ENCODE measurements at regions not wholly inside any gene's neighbourhood (a gene's known extent, or its start where the extent isn't known, plus 50 kb on each side); places are given as distances from the start of the nearest gene placed in this dataset.
"Not testable (repeated sequence)": the region's sequence is repeated elsewhere in the genome, so short reads cannot be mapped to it uniquely, and the experiment has no call there.

DNA sequence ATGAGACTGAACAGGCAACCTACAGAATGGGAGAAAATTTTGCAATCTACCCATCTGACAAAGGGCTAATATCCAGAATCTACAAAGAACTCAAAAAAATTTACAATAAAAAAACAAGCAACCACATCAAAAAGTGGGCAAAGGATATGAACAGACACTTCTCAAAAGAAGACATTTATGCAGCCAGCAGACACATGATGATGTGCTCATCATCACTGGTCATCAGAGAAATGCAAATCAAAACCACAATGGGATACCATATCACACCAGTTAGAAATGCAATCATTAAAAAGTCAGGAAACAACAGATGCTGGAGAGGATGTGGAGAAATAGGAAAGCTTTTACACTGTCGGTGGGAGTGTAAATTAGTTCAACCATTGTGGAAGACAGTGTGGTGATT, 51.7 kb upstream of the PAXBP1 start:
- not testable (repeated sequence) for DNase-seq (ENCODE audit: low read depth in 2 of 3, low spot score in 2 of 3)

DNA sequence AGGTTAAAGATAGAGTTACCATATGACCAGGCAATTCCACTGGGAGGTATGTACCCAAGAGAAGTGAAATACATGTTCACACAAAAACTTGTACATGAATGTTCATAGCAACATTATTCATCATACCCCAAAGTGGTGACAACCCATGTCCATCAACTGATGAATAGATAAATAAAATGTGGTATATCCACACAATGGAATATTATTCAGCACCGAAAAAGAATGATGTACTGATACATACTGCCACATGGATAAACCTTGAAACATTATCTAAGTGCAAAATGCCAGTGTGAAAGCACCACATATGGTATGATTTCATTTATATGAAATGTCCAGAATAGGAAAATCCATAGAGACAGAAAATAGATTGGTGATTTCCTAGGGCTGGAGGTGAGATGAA, 53.4 kb upstream of the PAXBP1 start:
- DNase-seq (ENCODE audit: low read depth in 2 of 3, low spot score in 2 of 3) = no peak

DNA sequence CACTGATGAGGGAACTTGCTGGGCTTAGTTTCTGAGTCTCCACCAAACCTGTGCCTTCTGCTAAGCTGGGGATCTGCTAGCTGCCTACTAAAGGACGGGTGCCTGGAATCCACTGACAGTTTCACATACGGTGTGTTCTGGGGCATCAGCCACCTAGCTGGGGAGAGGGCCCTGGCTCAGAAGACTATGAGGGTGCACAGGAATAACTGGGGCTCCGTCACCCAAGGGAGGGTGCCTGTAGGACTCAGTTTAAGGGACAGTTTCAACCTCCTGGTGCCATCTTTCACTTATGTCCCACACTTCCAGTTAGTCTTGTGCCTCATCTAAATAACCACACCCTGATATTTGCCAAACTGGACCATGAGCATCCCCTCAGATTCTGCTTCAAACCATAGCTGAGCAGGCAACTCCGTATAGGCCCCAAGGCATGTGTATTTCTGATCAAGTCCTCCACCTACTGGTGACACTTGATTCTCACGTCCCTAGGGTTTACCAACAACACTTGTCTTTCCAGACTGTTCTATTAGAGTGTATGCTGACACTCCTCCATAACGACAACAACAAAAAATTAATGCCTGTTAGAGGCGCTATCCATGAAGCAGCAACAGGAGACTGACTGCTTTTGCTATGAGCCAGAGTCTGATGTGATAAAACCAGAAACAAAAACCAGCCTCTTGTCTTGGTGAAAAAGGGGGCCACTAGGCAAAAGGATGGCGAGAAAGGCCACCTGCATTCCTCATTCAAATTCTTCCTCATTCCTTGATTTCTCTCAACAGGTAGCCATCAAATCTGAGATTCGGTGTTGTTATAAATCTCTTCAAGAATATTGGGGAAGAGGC, 55.0 kb upstream of the PAXBP1 start:
- no peak for DNase-seq (ENCODE audit: low read depth in 2 of 3, low spot score in 2 of 3)

DNA sequence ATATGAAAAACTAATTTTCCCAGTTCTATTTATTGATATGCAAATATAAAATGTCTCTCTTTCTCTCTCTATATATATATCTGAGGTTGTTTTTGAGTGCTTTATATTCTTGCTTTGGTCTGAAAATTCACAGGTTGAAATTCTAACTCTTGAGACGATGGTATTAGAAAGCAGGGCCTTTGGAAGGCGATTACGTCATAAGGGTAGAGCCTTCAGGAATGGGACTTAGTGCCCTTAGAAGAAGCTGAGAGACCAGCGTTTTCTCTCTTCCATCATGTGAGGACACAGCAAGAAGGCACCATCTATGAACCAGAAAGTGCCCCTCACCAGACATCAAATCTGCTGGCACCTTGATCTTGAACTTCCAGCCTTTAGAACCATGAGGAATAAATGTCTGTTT, 57.4 kb upstream of the PAXBP1 start:
- DNase-seq (ENCODE audit: low read depth in 2 of 3, low spot score in 2 of 3) = no peak

DNA sequence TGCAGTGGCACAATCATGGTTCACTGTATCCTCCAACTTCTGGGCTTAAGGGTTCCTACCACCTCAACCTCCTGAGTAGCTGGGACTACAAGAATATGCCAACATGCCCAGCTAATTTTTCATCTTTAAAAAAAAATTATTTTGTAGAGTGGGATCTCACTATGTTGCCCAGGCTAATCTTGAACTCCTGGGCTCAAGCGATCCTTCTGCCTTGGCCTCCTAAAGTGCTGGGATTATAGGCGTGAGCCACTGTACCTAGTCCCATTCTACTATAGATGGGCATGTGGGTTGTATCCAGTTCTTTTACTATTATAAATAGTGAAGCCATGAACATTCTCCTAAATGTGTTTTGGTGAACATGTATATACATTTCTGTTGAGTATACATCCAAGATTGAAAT, 57.9 kb upstream of the PAXBP1 start:
- DNase-seq (ENCODE audit: low read depth in 2 of 3, low spot score in 2 of 3) = no peak

DNA sequence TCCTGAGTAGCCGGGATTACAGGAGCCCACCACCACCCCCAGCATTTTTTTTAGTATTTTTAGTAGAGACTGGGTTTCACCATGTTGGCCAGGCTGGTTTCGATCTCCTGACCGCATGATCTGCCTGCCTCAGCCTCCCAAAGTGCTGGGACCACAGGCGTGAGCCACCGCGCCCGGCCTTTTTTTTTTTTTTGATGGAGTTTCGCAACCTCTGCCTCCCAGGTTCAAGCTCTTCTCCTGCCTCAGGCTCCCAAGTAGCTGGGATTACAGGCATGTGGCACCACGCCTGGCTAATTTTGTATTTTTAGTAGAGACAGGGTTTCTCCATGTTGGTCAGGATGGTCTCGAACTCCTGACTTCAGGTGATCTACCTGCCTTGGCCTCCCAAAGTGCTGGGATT, 60.2 kb upstream of the PAXBP1 start:
- DNase-seq (ENCODE audit: low read depth in 2 of 3, low spot score in 2 of 3) = not testable (repeated sequence)

DNA sequence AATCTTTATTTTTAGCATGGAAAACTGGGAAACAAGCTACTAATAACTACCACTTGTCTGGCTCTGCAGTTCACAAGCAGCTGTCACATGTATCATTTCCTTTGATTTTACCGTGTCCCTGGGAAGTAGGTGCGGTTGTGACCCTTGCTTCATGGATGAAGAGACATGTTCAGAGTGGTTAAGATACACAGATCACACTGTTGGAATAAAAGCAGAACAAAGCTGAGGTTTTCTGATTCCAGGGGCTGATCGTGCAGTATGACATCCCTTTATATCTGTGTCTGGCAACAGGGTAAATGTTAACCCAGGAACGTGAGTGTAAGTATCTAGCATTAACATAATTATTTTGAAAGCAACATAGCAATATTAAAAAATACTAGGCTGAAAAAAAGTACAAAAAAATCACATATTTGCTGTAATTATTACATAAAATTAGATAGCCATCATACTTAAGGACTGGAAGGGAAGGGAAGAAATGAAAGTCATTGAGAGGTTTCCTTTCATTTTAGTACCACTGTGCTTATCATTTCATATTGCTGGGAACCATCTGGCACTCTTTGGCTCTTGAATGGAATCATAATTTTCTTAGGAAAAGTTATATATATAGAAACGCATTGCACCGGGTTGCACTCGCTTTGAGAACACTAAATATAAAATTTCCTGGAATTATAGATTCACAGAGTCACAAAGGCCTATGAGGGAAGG, 62.8 kb upstream of the PAXBP1 start:
- DNase-seq (ENCODE audit: low read depth in 2 of 3, low spot score in 2 of 3) = no peak

DNA sequence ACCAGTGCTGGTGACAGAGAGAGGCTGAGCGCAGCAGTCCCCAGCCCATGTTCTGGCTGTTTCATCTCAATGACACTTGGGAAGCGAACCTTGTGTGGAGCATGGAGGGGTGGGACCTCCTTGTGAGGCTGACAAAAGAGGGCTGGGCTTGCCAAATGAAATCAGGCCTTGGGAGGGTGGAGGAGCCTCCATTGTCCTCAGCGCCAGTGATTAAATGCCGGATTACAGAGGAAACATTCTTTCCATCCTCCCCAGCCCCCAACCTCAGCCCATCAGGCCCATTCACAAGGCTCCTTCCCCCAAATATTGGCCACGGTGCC, 63.3 kb upstream of the PAXBP1 start:
- no peak for DNase-seq (ENCODE audit: low read depth in 2 of 3, low spot score in 2 of 3)

DNA sequence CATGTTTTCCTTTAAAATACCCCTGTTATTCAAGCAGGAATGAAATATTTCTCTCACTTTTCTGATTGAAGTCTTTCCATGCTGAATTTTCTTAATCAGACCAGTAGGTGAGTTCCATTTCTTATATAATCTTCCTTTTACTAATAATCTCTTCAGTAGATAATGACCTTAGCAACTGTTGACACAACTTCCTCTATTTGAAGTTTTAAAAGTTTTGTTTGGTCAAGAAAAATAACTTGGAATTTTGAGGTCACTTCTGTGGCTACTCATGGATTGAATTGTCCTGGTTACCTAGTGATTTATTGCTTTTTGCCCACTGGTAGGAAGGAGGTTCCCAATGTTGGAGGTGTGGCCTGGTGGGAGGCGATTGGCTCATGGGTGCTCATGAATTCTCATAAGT, 70.6 kb upstream of the PAXBP1 start:
- DNase-seq (ENCODE audit: low read depth in 2 of 3, low spot score in 2 of 3) = no peak

DNA sequence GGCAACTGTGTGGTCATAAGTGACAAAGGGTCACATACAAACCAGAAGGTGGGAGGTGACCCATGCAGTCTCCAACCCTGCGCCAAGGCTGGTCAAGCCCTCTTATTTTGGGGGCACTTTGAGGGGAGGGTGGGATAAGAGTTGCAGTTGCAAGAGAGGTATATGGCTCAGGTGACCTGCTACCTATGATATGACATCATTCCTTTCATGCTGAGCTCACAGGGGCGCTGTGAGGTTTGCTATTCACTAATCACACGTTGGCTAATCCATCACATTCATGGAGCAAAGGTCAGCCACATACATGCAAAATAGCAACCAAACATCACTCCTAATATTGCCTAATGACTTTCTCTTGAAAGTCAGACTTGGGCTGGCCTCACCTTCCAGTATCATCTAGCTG, 72.0 kb upstream of the PAXBP1 start:
- DNase-seq (ENCODE audit: low read depth in 2 of 3, low spot score in 2 of 3) = no peak

DNA sequence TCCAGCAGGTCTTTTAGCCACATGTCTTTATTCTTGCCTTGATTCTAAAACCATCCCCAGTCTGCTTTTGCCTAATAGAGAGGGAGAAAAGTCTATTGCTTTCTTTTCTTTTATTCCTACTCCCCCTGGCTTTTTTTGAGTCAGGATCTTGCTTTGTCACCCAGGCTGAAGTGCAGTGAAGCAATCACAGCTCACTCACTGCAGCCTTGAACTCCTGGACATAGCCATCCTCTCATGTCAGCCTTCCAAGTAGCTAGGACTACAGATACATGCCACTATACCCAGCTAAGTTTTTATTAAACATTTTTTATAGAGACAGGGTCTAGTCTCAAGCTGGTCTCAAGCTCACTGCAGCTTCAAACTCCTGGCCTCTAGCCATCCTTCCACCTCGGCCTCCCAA, 72.5 kb upstream of the PAXBP1 start:
- no peak for DNase-seq (ENCODE audit: low read depth in 2 of 3, low spot score in 2 of 3)

DNA sequence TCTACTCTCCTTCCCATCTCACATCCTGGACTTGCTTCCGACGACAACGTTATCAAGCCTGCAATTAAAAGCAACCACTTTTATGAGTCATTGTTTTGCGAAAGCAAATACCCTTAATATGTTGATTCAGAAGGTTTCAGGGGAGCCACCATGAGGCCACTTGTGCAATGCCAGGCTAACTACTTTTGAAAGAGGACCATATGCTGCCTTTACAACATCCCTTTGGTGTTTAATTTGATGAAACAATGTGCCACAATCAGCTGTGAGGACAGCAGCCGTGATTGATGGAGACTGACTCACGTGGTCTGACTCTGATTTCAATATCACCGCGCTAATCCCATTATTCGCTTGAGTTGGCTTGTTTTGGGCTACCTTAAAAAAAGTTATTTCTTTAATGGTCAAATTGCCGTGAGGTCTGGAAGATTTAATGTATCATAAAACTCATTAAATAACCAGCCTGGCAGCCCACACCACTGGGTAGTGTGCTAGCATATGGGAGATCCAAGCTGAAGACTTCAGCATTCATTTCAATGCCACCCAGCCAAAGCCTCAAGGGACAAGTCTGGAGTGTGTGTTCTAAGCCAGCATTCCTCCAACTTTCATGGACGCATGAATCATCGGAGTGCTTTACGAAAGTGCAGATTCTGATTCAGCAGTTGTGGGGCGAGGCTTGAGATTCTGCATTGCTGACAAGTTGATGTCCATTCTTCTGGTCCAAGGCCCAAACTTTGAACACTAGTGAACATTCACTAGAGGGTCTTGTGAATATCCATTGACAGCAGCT, 73.3 kb upstream of the PAXBP1 start:
- DNase-seq (ENCODE audit: low read depth in 2 of 3, low spot score in 2 of 3) = no peak

DNA sequence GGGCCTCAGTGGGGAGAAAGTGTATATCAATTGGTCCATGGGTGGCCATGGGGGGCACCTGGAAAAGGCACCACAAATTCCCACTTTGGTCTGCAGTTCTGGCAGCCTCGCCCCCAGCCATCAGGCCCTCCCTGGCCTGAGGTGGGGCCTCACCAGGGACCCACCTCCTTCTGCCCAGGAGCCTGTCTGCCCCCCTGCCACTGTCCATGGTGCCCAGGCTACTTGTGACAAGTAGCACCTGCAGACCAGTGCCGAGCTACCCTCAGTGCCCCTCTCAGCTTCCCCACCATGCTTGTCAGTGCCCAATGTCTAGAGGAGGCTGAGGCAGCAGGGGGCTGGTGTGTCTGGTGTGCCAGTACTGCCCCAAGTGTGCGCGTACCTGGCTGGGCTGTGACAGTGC, 87.1 kb upstream of the PAXBP1 start:
- DNase-seq (ENCODE audit: low read depth in 2 of 3, low spot score in 2 of 3) = no peak

DNA sequence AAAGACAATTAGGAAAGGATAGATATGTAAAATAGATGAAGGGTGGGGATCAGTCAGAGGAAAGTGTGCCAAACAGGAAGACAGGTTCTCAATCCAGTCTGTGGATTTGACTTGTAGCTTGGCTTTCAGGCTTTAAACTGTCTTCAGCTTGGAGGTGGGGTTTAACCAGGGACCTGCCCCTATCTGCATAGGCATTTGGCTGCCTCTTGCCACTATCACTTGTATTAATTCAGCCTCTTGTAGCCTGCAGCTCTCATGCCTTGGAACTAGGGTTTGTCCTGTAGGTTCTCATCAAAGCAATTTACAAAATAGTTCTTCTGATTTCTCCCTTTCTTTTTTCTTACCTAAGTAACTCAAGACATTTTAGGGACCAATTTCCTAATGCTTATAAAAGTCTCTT, 88.8 kb upstream of the PAXBP1 start:
- DNase-seq (ENCODE audit: low read depth in 2 of 3, low spot score in 2 of 3) = no peak

DNA sequence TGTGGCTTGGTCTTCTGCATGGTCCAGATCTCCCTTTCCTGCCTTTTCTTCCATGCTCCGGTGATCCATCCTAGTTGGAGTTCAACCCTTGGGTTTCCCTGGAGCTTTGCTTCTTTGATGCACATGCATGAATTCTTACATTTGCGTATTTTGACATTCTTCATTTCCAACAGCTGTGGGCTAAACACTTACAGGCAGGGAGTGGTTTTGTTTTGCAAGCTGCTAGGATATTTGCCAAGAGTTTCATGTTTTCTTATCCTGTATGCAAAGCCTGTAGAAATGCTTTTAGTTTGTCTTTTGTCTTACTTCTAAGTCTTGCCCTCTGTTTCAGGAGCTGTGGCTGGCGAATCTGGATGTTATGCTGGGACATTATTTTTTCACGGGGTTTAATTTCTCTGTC, 90.3 kb upstream of the PAXBP1 start:
- no peak for DNase-seq (ENCODE audit: low read depth in 2 of 3, low spot score in 2 of 3)

DNA sequence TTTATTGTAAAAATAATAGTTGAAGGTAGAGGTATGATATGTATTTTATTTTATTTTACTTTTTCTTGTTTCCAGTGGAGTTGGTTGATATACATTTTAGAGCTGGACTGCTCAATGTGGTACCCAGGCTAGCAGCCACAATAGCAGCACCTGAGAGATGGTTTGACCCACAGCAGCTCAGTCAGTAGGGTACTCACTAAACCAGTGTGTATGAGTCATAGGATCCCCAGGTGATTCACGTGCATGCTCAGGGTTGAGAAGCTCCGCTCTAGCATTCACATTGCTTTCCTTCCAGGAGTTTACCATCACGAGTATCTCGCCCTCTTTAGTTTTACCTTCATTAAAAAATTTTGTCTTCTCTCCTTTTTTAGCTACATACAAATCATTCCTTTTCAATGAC, 96.0 kb upstream of the PAXBP1 start:
- no peak for DNase-seq (ENCODE audit: low read depth in 2 of 3, low spot score in 2 of 3)

DNA sequence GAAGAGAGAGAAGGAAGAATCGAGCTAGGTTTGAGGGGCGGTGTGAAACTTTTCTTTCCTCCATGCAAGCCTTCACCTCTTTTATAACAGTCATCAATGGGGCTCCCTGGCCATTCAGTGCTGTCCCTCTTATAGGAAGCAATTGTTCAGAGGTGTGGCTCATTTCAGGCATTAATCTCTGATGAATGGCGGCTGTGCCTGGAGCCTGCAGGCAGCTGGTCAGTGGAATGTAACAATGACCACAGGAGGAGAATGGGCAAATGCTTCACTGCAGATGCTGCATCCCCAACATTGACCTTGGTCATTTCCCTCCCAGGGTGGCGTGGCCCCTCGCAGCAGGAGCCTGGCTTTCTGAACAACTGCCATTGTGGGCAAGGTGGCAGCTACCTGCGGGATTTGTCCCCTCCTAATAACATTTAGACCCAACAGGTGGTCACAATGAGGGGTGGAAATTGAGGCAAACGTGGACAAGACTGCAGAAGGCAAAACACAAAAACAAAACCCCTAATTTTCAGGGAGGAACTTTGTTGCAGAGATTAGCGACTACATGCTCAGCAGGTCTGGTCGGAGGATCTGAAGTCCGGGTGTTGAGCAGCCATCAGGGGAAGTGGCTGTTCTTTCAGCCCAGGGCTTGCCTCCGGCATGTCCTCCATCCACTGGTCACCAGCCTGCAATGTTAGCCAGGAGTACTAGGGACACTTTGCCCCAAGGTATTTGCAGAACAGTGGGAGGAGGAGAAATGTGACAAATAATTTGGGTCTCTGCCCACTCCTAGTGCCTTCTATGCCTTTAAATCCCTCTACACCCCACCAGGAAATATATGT, 97.3 kb upstream of the PAXBP1 start:
- DNase-seq (ENCODE audit: low read depth in 2 of 3, low spot score in 2 of 3) = no peak

DNA sequence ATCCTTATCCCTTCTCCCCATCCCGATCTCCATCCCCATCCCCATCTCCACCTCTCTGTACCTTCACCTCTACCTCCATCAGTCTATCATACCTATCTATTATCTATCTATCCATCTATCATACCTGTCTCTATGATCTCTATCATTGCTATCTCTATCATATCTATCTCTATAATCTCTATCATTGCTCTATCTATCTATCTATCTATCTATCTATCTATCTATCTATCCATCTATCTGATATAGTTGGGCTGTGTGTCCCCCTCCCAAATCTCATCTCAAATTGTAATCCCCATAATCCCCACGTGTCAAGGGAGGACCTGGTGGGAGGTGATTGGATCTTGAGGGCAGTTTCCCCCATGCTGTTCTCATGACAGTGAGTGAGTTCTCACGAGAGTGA, 97.9 kb upstream of the PAXBP1 start:
- DNase-seq (ENCODE audit: low read depth in 2 of 3, low spot score in 2 of 3) = no peak

DNA sequence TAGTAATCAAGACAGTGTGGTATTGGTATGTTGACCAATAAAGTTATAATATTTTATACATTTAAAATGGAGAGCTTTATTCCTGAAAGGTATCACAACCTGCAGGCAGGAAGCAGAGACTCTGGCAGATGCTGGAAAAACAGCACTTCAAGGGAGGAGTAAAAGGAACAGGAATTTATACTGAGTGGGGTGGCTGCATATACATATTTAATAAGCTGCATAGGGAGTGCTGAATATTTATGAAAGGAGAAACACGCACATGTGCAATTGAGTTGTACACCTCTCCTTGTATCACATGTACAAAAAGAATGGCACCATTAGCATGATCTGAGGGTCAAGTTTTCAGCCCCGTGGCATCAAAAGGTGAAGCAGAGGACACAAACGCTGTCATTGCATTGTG, 104.9 kb upstream of the PAXBP1 start:
- no peak for DNase-seq (ENCODE audit: low read depth in 2 of 3, low spot score in 2 of 3)

DNA sequence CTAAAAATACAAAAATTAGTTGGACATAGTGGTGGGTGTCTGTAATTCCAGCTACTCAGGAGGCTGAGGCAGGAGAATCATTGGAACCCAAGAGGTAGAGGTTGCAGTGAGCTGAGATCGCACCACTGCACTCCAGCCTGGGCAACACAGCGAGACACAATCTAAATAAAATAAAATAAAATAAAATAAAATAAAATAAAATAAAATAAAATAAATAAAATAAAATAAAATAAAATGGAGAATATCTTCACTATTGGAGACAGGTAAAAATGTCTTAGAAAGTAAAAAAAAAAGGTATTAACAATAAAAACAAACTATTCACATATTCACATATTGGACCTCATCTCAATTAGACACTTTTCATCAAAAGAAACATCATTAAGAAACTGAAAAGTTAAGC, 106.3 kb upstream of the PAXBP1 start:
- not testable (repeated sequence) for DNase-seq (ENCODE audit: low read depth in 2 of 3, low spot score in 2 of 3)

DNA sequence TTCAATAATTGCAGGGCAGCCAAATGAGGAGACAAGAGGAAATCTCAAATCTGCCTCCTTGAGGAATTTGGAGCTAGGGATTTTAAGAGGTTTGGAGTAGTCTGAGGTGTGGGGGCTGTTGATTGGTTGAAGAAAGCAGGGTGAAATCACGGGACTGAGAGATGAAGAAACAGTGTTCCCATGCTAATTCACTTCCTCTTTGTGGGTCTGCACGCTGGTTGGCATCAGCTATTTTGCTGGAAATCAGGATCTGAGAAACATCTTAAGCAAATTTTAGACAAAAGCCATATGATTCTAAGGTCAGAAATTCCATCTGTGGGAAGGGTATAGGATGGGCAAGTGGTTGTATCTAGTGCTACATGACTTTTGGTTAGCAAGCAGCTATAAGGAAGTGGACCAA, 107.1 kb upstream of the PAXBP1 start:
- DNase-seq (ENCODE audit: low read depth in 2 of 3, low spot score in 2 of 3) = no peak
